Nephron (organoid): ENCODE measurements at regions not wholly inside any gene's neighbourhood (a gene's known extent, or its start where the extent isn't known, plus 50 kb on each side); places are given as distances from the start of the nearest gene placed in this dataset.

Experiments
- H3K27ac Mint-ChIP-seq, 3 experiments: 2 replicates each; pipeline ENCODE4 v1.8.0; 2020; ENCODE audit warnings: mixed read lengths in 3 of 3, mild to moderate bottlenecking in 2 of 3, moderate library complexity in 1 of 3
- H3K27me3 Mint-ChIP-seq: 2 replicates; pipeline ENCODE4 v1.8.0; 2021; ENCODE audit warnings: low read depth, mild to moderate bottlenecking, moderate library complexity, mixed read lengths
- H3K36me3 Mint-ChIP-seq: 2 replicates; pipeline ENCODE4 v1.8.0; 2020; ENCODE audit warnings: low read depth, mixed read lengths
- H3K4me1 Mint-ChIP-seq: 2 replicates; pipeline ENCODE4 v1.8.0; 2020; ENCODE audit warnings: mixed read lengths
- H3K4me3 Mint-ChIP-seq, 3 experiments: 2 replicates each; pipeline ENCODE4 v1.8.0; 2020; ENCODE audit warnings: mild to moderate bottlenecking in 3 of 3, mixed read lengths in 3 of 3, moderate library complexity in 2 of 3
- H3K9me3 Mint-ChIP-seq: 2 replicates; pipeline ENCODE4 v1.8.0; 2020; ENCODE audit warnings: mixed read lengths
- CTCF ChIP-seq, 3 experiments: fragments of 200-600 bp; sonication (generic); IDR thresholded peaks; one replicate each; pipeline ENCODE4 v1.5.0; 2021; ENCODE audit warnings: antibody characterized with exemption in 3 of 3; ENCODE audit not compliant: unreplicated experiment in 3 of 3

DNA sequence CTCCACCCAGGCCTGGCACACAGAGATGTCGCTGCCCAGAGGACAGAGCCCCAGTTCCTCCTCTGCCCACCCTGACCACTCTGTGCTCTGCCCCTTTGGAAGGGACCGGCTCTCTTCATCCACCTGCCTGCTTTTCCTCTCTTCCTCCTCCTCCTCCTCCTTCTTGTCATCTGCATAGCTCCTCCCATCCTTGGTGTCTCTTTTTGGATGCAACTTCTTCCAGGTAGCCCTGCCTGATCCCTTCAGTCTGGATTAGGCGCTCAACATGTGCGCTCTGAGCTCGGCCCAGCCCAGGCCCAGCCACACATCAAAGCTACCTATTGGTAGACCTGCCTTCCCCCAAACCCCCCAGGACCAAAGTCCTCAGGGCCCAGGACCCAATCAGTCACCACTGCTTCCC lies 52.6 kb upstream of the RXRA start:
- no peak overlapping the region for H3K4me3 Mint-ChIP-seq
- no peaks in the 10 kb centered on the region for H3K36me3 Mint-ChIP-seq
- peaks cover 44% of the 10 kb centered on the region for H3K27me3 Mint-ChIP-seq
- no peaks in the 10 kb centered on the region for H3K9me3 Mint-ChIP-seq
- H3K27ac Mint-ChIP-seq = no peak overlapping the region
- TF ChIP-seq CTCF (IDR thresholded peaks at IDR 0.05; ENCODE audit: unreplicated experiment in 3 of 3) = no peak
- H3K4me1 Mint-ChIP-seq = peaks cover 18% of the 10 kb centered on the region

GRCh38 chr9:134275375-134275774 lies 50.9 kb upstream of the RXRA start:
- Mint-ChIP-seq H3K9me3 (no peaks in the 10 kb centered on the region), H3K27me3 (peaks cover 31% of the 10 kb centered on the region), H3K27ac (no peak overlapping the region), H3K36me3 (no peaks in the 10 kb centered on the region), H3K4me1 (peaks cover 10% of the 10 kb centered on the region), H3K4me3 (no peak overlapping the region)
- no peak for TF ChIP-seq CTCF (IDR thresholded peaks at IDR 0.05; ENCODE audit: unreplicated experiment in 3 of 3)

- Mint-ChIP-seq H3K27me3 (peaks cover 32% of the 10 kb centered on the region), H3K27ac (no peak overlapping the region), H3K9me3 (no peaks in the 10 kb centered on the region), H3K4me3 (no peak overlapping the region), H3K36me3 (no peaks in the 10 kb centered on the region), H3K4me1 (peaks cover 10% of the 10 kb centered on the region)
- TF ChIP-seq CTCF (IDR thresholded peaks at IDR 0.05; ENCODE audit: unreplicated experiment in 3 of 3) = no peak
Observed at GRCh38 chr9:134276453-134277245, 49.6 kb upstream of the RXRA start.
